Inflammatory macrophage treated with lipopolysaccharide for 1 hour (primary cell): ENCODE measurements at regions not wholly inside any gene's neighbourhood (a gene's known extent, or its start where the extent isn't known, plus 50 kb on each side); places are given as distances from the start of the nearest gene placed in this dataset.

Experiments used
- DNase-seq, 2 donors: peaks; one replicate each; pipeline ENCODE4 v3.0.0-alpha.2; 2020 to 2022

DNA sequence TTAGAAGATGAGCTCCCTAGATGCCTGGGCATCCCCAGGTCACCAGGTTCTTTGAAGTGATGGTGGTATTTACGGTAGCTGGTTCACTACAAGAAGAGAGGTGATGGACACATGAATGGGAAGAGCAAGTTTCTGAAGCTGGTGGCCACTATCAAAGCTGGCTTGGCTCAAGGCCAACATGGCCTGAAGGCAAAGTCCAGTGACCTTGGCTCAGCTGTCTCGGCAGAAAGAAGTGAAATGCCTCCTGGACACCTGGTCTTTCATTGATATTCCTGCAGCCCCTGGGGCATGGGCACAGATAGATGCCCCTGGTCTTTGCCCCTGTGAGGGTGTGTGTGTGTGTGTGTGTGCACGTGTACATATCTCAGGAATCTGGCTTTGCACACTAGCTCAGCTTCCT, 441.8 kb upstream of the TMPO start:
- DNase-seq = no peak

GRCh38 chr12:98074286-98074685, 441.1 kb upstream of the TMPO start:
- no peak for DNase-seq

DNA sequence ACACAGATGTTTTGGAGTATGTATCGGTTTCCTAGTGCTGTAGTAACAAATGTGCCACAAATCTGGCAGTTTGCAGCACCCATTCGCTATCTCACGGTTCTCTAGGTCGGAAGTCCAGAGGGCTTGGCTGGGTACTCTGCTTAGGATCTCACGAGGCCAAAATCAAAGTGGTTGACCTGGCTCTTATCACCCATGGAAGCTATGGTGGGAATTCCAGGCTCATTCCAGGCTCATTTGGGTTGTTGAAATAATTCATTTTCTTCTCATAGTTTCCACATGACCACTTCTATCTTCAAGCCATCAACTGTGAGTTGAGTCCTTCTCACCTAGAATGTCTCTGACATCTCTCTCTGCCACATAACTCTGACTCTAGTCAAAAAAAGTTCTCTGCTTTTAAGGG, 431.0 kb upstream of the TMPO start:
- no peak for DNase-seq

GRCh38 chr12:98085046-98085755, 430.2 kb upstream of the TMPO start:
- DNase-seq = no peak

- DNase-seq = no peak
These were observed 424.7 kb upstream of the TMPO start for GRCh38 chr12:98090731-98091130.

DNA sequence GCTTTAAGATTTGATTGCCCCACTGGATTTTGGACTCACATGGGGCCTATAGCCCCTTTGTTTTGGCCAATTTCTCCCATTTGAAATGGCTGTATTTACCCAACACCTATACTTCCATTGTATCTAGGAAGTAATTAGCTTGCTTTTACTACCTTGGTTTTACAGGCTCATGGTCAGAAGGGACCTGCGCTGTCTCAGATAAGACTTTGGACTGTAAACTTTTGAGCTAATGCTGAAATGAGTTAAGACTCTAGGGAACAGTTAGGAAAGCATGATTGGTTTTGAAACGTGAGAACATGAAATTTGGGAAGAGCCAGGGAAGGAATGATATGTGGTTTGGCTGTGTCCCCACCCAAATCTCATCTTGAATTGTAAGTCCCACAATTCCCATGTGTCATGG, 419.0 kb upstream of the TMPO start:
- DNase-seq = no peak

GRCh38 chr12:98106031-98106683, 409.2 kb upstream of the TMPO start:
- DNase-seq = no peak

DNA sequence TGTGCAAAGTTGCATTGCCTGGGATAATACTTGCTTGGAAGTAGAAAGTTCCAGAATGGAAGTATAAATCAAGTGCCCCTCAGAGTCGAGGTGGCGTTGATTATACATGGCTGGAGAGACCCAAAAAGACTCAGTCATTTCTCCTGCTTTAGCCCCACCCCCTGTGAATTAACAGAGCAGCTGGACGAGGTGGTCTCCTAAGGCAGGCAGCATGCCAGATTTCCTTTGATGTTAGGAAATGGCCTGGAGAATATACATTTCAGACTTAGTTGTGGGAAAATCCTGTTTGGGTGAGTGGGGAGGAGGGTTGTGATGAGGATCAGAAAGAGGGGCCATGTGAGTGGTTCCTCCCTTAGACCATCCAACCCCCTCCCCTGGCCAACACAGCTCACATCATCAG, 406.1 kb upstream of the TMPO start:
- no peak for DNase-seq

DNA sequence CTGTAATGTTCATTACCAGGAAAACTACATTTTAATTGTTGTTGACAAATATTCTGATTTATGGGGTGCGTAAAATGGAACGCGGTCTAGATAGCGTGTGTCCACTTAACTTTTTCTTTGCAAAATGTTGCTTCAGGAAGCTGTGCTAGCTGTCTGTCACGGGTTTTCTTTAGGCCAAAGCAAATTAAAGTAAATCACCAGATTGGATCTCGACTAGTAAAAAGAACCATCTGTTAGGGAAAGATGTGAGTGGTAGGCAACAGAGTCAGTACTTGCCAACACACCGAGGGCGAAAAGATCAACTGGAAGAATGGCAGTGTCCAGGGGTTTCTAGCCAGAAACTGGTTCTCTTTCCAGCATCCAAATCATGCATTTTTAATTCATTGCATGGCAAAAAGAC, 404.9 kb upstream of the TMPO start:
- DNase-seq = no peak

- no peak for DNase-seq
These were observed 401.8 kb upstream of the TMPO start for GRCh38 chr12:98113548-98113947.

GRCh38 chr12:98121963-98122362, 393.4 kb upstream of the TMPO start:
- DNase-seq = no peak

- DNase-seq = no peak
These were observed 392.3 kb upstream of the TMPO start for GRCh38 chr12:98123021-98123461.

GRCh38 chr12:98126637-98127335, 388.6 kb upstream of the TMPO start:
- DNase-seq = no peak

GRCh38 chr12:98127336-98127679, 388.1 kb upstream of the TMPO start:
- no peak for DNase-seq

DNA sequence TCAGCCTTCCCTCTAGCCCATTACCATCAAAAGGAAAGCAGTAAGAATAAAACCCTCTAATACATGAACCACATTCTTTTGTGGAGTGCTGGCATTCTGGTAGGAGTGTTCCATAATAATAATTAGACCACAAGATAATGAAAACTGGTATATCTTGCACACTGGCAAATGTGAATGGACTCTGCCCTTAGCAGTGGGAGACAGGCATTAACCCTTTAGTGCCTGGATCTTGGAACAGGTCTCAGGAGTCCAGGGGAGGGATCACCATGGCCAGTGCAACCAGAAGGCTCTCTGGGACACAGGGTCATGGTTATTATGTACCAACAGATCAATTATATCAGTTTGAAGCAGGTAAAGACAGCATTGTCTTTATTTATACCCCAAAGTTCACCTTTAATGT, 387.5 kb upstream of the TMPO start:
- DNase-seq = no peak

- DNase-seq = no peak
These were observed 378.8 kb upstream of the TMPO start for GRCh38 chr12:98136544-98136943.

GRCh38 chr12:98137278-98137677, 378.1 kb upstream of the TMPO start:
- no peak for DNase-seq

DNA sequence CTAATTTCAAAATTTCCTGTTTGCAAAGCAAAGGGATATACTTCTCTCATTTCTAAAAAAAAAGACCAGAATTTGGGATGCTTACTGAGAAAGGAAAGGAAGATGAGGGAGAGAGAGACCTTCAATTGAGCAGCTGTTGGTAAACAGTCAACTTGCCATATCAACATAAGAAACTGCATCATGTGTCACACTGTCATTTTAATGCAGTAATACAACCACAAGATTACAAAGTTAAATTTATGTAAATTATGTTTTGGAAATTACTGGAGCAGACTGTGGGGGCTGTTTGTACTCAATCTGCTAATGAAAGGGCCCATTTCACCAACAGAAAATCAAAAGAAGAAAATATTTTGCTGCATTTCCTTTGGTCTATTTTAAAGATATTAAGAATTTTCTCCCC, 370.4 kb upstream of the TMPO start:
- no peak for DNase-seq

GRCh38 chr12:98146043-98146442, 369.3 kb upstream of the TMPO start:
- DNase-seq = no peak

GRCh38 chr12:98146487-98146886, 368.9 kb upstream of the TMPO start:
- DNase-seq = no peak

GRCh38 chr12:98149270-98149669, 366.1 kb upstream of the TMPO start:
- no peak for DNase-seq

- no peak for DNase-seq
These were observed 365.6 kb upstream of the TMPO start for GRCh38 chr12:98149691-98150210.

GRCh38 chr12:98151105-98151590, 364.2 kb upstream of the TMPO start:
- no peak for DNase-seq

DNA sequence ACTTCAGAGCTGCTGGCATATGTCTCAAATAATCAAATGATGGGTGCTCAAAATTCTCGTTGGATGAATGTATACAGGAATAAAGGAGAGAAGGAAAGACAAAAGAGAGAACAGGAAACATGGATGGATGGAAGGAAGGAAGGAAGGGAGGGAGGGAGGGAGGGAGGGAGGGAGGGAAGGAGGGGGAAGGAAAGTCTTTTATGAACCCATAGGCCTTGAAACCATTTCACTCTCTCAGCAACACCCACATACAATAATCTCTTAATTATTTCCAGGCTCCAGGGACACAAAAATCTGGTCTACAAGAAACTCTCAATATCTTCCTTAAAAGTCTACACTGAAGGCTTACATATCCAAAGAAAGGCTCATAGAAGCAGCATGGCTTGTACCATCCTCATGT, 363.4 kb upstream of the TMPO start:
- DNase-seq = no peak
